LNCAP (cell line): ENCODE measurements at regions not wholly inside any gene's neighbourhood (a gene's known extent, or its start where the extent isn't known, plus 50 kb on each side); places are given as distances from the start of the nearest gene placed in this dataset.

Source experiments
- CTCF ChIP-seq: fragments of 450-650 bp; IDR thresholded peaks from 2 replicates; pipeline ENCODE4 v1.5.1; 2017; ENCODE audit warnings: mild to moderate bottlenecking

GRCh38 chr20:39619271-39619785, 657.2 kb downstream of the DHX35 start:
- TF ChIP-seq CTCF: no peak

GRCh38 chr20:39611901-39612300, 649.8 kb downstream of the DHX35 start:
- TF ChIP-seq CTCF: no peak

- no peak for TF ChIP-seq CTCF
Observed at GRCh38 chr20:39607141-39607540, 645.0 kb downstream of the DHX35 start.

GRCh38 chr20:39605908-39606307, 643.8 kb downstream of the DHX35 start:
- no peak for TF ChIP-seq CTCF

- no peak for TF ChIP-seq CTCF
Observed at GRCh38 chr20:39605361-39605760, 643.2 kb downstream of the DHX35 start.

- no peak for TF ChIP-seq CTCF
Observed at GRCh38 chr20:39603219-39603618, 641.1 kb downstream of the DHX35 start.

GRCh38 chr20:39602649-39603048, 640.5 kb downstream of the DHX35 start:
- TF ChIP-seq CTCF: no peak

- no peak for TF ChIP-seq CTCF
Observed at GRCh38 chr20:39600871-39601270, 638.7 kb downstream of the DHX35 start.
